Gastroesophageal sphincter (tissue), 3 donors: ENCODE measurements at regions not wholly inside any gene's neighbourhood (a gene's known extent, or its start where the extent isn't known, plus 50 kb on each side); places are given as distances from the start of the nearest gene placed in this dataset.

Source experiments
- CTCF ChIP-seq, 4 experiments: fragments of 200-600 bp in 2 of 4; fragments of 450-650 bp in 2 of 4; sonication (generic) in 1 of 4; IDR thresholded peaks; one replicate each; pipeline ENCODE4 v1.5.1; 2017 to 2019; ENCODE audit warnings: antibody characterized with exemption in 4 of 4, mild to moderate bottlenecking in 2 of 4, moderate library complexity in 2 of 4
- POLR2AphosphoS5 ChIP-seq: sonication (generic); formaldehyde crosslinking; IDR thresholded peaks from one replicate; pipeline ENCODE4 v1.6.1; 2017; ENCODE audit warnings: antibody characterized with exemption

GRCh38 chr9:107768224-107768623, 278.7 kb upstream of the KLF4 start:
- TF ChIP-seq CTCF (IDR thresholded peaks at IDR 0.05) (no peak), POLR2AphosphoS5 (no peak)
